SK-N-SH (cell line): ENCODE measurements at regions not wholly inside any gene's neighbourhood (a gene's known extent, or its start where the extent isn't known, plus 50 kb on each side); places are given as distances from the start of the nearest gene placed in this dataset.
"Not testable (repeated sequence)": the region's sequence is repeated elsewhere in the genome, so short reads cannot be mapped to it uniquely, and the experiment has no call there.

Experiments
- CTCF ChIA-PET: fragments of 300-600, 350-600 bp; formaldehyde crosslinking; extraction: SDS; loops from one replicate; lab custom pipeline; 2021; lab: Yijun Ruan, JAX
- POLR2A ChIA-PET: fragments of 350-600 bp; sonication (Branson Sonifier 250); formaldehyde crosslinking; extraction: SDS; loops from one replicate; lab custom pipeline; 2020; ENCODE audit warnings: antibody characterized with exemption, inconsistent platforms; lab: Yijun Ruan, JAX
- DNase-seq: peaks from one replicate; pipeline ENCODE4 v3.0.0; 2012
- H2AFZ ChIP-seq: fragments of 200-600 bp; sonication (generic); 2 replicates; pipeline ENCODE4 v1.8.1; 2016; ENCODE audit warnings: antibody characterized with exemption, mild to moderate bottlenecking, low read depth
- H3F3A ChIP-seq: fragments of 200-600 bp; sonication (generic); replicated peaks from 2 replicates; pipeline ENCODE3; 2016; ENCODE audit warnings: antibody characterized with exemption, mild to moderate bottlenecking; ENCODE audit not compliant: insufficient read depth
- H3K27ac ChIP-seq, 2 experiments: fragments of 200-500 bp in 1 of 2; fragments of 200-600 bp in 1 of 2; sonication (Bioruptor generic) in 1 of 2; sonication (generic), shearing (Covaris generic) in 1 of 2; 2 replicates each; pipeline versions ENCODE4 v1.5.1 to v1.6.1; 2014 to 2016; ENCODE audit warnings: low read depth in 2 of 2, inconsistent platforms in 1 of 2, low read length in 1 of 2, mild to moderate bottlenecking in 1 of 2, mixed read lengths in 1 of 2
- H3K27me3 ChIP-seq: fragments of 200-600 bp; sonication (generic), shearing (Covaris generic); 2 replicates; pipeline ENCODE4 v1.6.1; 2016; ENCODE audit warnings: mixed run types; ENCODE audit not compliant: insufficient read depth
- H3K36me3 ChIP-seq, 2 experiments: fragments of 200-500 bp in 1 of 2; fragments of 200-600 bp in 1 of 2; sonication (Bioruptor generic) in 1 of 2; sonication (generic) in 1 of 2; replicated peaks in 1 of 2; 2 replicates each; pipeline versions ENCODE3 to v1.5.1; 2014 to 2016; ENCODE audit warnings: low read length in 1 of 2, mild to moderate bottlenecking in 1 of 2; ENCODE audit not compliant: insufficient read depth in 2 of 2, control insufficient read depth in 1 of 2
- H3K4me1 ChIP-seq, 2 experiments: fragments of 200-500 bp in 1 of 2; fragments of 200-600 bp in 1 of 2; sonication (Bioruptor generic) in 1 of 2; sonication (generic), shearing (Covaris generic) in 1 of 2; 2 replicates each; pipeline versions ENCODE4 v1.5.1 to v1.6.1; 2014 to 2016; ENCODE audit warnings: low read depth in 1 of 2, low read length in 1 of 2, mixed run types in 1 of 2; ENCODE audit not compliant: insufficient read depth in 2 of 2, control insufficient read depth in 1 of 2
- H3K4me2 ChIP-seq: fragments of 200-600 bp; sonication (generic), shearing (Covaris generic); 2 replicates; pipeline ENCODE4 v1.6.1; 2017; ENCODE audit warnings: mixed run types
- H3K4me3 ChIP-seq, 2 experiments: fragments of 200-500 bp in 1 of 2; fragments of 200-600 bp in 1 of 2; sonication (Bioruptor generic) in 1 of 2; sonication (generic), shearing (Covaris generic) in 1 of 2; 2 replicates each; pipeline versions ENCODE4 v1.5.1 to v1.8.1; 2014 to 2016; ENCODE audit warnings: low read depth in 2 of 2, inconsistent platforms in 1 of 2, low read length in 1 of 2, mild to moderate bottlenecking in 1 of 2, mixed read lengths in 1 of 2, moderate library complexity in 1 of 2
- H3K79me2 ChIP-seq: fragments of 200-600 bp; sonication (generic); 2 replicates; pipeline ENCODE4 v1.8.1; 2017; ENCODE audit warnings: mild to moderate bottlenecking; ENCODE audit not compliant: insufficient read depth
- H3K9ac ChIP-seq: fragments of 200-600 bp; sonication (generic); 2 replicates; pipeline ENCODE4 v1.6.1; 2017; ENCODE audit warnings: mixed run types
- H3K9me2 ChIP-seq: fragments of 200-600 bp; sonication (generic); 2 replicates; pipeline ENCODE4 v1.6.1; 2017; ENCODE audit warnings: mixed run types
- H3K9me3 ChIP-seq: fragments of 200-600 bp; sonication (generic); 2 replicates; pipeline ENCODE4 v1.6.1; 2017; ENCODE audit warnings: mixed run types, mild to moderate bottlenecking, moderate library complexity
- H4K20me1 ChIP-seq: fragments of 200-600 bp; sonication (generic); 2 replicates; pipeline ENCODE4 v1.6.1; 2017; ENCODE audit warnings: mild to moderate bottlenecking, mixed run types; ENCODE audit not compliant: insufficient read depth
- CTCF ChIP-seq: fragments of 200-600 bp; sonication (generic); IDR thresholded peaks from 2 replicates; pipeline ENCODE4 v1.6.1; 2017; ENCODE audit warnings: antibody characterized with exemption, mild to moderate bottlenecking, moderate library complexity
- EP300 ChIP-seq, 2 experiments: IDR thresholded peaks; 2 replicates each; pipeline versions ENCODE4 v1.4.0 to v1.6.1; 2012; ENCODE audit warnings: borderline replicate concordance in 1 of 2, low read depth in 1 of 2, low read length in 1 of 2
- FOXM1 ChIP-seq: IDR thresholded peaks from 2 replicates; pipeline ENCODE4 v1.4.0; 2012; ENCODE audit warnings: low read depth, mild to moderate bottlenecking
- IRF3 ChIP-seq: fragments of 150-350 bp; IDR thresholded peaks from 2 replicates; pipeline ENCODE4 v1.6.1; 2016; ENCODE audit warnings: mild to moderate bottlenecking, low read depth, low read length
- JUND ChIP-seq: IDR thresholded peaks from 2 replicates; pipeline ENCODE4 v1.4.0; 2012
- NFIC ChIP-seq: IDR thresholded peaks from 2 replicates; pipeline ENCODE4 v1.4.0; 2012; ENCODE audit warnings: borderline replicate concordance
- PBX3 ChIP-seq: IDR thresholded peaks from 2 replicates; pipeline ENCODE4; 2012
- POLR2AphosphoS5 ChIP-seq: IDR thresholded peaks from 2 replicates; pipeline ENCODE4 v1.6.1; 2012; ENCODE audit warnings: low read depth, low read length
- USF2 ChIP-seq: fragments of 150-350 bp; IDR thresholded peaks from 2 replicates; pipeline ENCODE4 v1.6.1; 2017; ENCODE audit warnings: antibody characterized with exemption, low read length, low read depth, borderline replicate concordance
- WGBS: methylation state at CpG from one replicate; pipeline ENCODE4 v1.1.6; 2017; ENCODE audit warnings: low lambda C conversion rate; 5-methylcytosine and 5-hydroxymethylcytosine counted together

GRCh38 chr6:134541001-134541400 is 223.1 kb upstream of the SGK1 start:
- no peaks in the 10 kb centered on the region for H3K79me2 ChIP-seq
- no peak overlapping the region for H2AFZ ChIP-seq
- no peaks in the 10 kb centered on the region for H3K27me3 ChIP-seq
- DNase-seq: no peak
- POLR2A ChIA-PET: no interaction called here
- H3K4me2 ChIP-seq: no peak overlapping the region
- no peak overlapping the region for H3K9ac ChIP-seq
- H3K4me1 ChIP-seq: peaks cover 0 to 6% of the 10 kb centered on the region in 2 experiments; a peak in 2 of 4 replicates
- H3F3A ChIP-seq: peaks cover 18% of the 10 kb centered on the region
- CTCF ChIA-PET: no interaction called here
- WGBS: 100% methylated on average over 4 of the region's 4 CpGs
- TF ChIP-seq EP300 (IDR thresholded peaks at IDR 0.05; ENCODE audit: borderline replicate concordance in 1 of 2, low read depth in 1 of 2, low read length in 1 of 2) (no peak), IRF3 (no peak), NFIC (no peak), FOXM1 (no peak), POLR2AphosphoS5 (no peak), USF2 (no peak), CTCF (no peak)
- no peaks in the 10 kb centered on the region for H3K36me3 ChIP-seq
- H3K9me2 ChIP-seq: no peaks in the 10 kb centered on the region
- no peak overlapping the region for H3K27ac ChIP-seq
- H3K4me3 ChIP-seq: no peak overlapping the region
- H4K20me1 ChIP-seq: no peaks in the 10 kb centered on the region
- H3K9me3 ChIP-seq: no peaks in the 10 kb centered on the region

GRCh38 chr6:134539865-134540323 is 222.0 kb upstream of the SGK1 start:
- Histone ChIP-seq H3K4me1 (peaks cover 0 to 6% of the 10 kb centered on the region in 2 experiments; a peak in 2 of 4 replicates), H2AFZ (peak overlapping the region; percentile 52; the same call in 1 of the 2 replicates), H4K20me1 (no peaks in the 10 kb centered on the region), H3K27me3 (no peaks in the 10 kb centered on the region), H3K9me3 (no peaks in the 10 kb centered on the region), H3F3A (peaks cover 18% of the 10 kb centered on the region), H3K9me2 (no peaks in the 10 kb centered on the region), H3K4me2 (0 out of 2 replicates have a peak overlapping the region, but pooled peaks have one; percentile 5), H3K79me2 (no peaks in the 10 kb centered on the region), H3K9ac (no peak overlapping the region), H3K36me3 (no peaks in the 10 kb centered on the region), H3K4me3 (no peak overlapping the region), H3K27ac (peak overlapping the region in 1 of 2 experiments; percentile 42; a peak in 2 of 4 replicates)
- no peak for DNase-seq
- TF ChIP-seq PBX3 (peak; percentile 12; the same call in 1 of the 2 replicates), JUND (no peak)
- CTCF ChIA-PET: no interaction called here
- 100% methylated on average over 3 of the region's 7 CpGs for whole genome bisulfite sequencing
- POLR2A ChIA-PET: no interaction called here

GRCh38 chr6:134537765-134538164 is 219.9 kb upstream of the SGK1 start:
- H3K36me3 ChIP-seq, H3K4me3 ChIP-seq, H3K79me2 ChIP-seq, H3K4me1 ChIP-seq, H3K9me3 ChIP-seq, POLR2A ChIA-PET, H3K9ac ChIP-seq, DNase-seq, H4K20me1 ChIP-seq, H3K4me2 ChIP-seq, H3K27me3 ChIP-seq, CTCF ChIA-PET, H2AFZ ChIP-seq, H3K9me2 ChIP-seq: not testable (repeated sequence)
- H3F3A ChIP-seq: peaks cover 18% of the 10 kb centered on the region
- peak overlapping the region in 1 of 2 experiments; percentile 94; a peak in 2 of 4 replicates for H3K27ac ChIP-seq
- WGBS: 95% methylated on average over 10 of the region's 10 CpGs
